HL-60/S4 (cell line): ENCODE measurements at regions not wholly inside any gene's neighbourhood (a gene's known extent, or its start where the extent isn't known, plus 50 kb on each side); places are given as distances from the start of the nearest gene placed in this dataset.
"Not testable (repeated sequence)": the region's sequence is repeated elsewhere in the genome, so short reads cannot be mapped to it uniquely, and the experiment has no call there.

Experiments
- in situ Hi-C: fragments of 300-500 bp; cut with MboI; formaldehyde crosslinking; loops from 2 replicates; pipeline ENCODE4 v1.14.3; 2022; ENCODE audit warnings: low sequenced_read_pairs

DNA sequence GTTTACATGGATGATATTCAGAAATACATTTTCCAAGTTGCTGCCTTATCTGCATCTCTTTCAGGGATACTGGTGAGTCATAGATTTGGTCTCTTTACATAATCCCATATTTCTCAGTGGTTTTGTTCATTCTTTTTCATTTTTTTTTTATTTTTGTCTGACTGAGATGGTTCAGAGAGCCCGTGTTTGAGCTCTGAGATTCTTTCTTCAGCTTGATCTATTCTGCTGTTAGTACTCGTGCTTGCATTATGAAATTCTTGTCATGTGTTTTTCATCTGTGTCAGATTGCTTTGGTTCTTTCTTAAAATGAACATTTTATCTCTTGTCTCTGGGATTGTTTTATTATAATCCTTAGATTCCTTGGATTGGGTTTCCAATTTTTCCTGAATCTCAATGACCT is 317.3 kb downstream of the DOK5 start:
- in situ Hi-C loops = no loop called here

DNA sequence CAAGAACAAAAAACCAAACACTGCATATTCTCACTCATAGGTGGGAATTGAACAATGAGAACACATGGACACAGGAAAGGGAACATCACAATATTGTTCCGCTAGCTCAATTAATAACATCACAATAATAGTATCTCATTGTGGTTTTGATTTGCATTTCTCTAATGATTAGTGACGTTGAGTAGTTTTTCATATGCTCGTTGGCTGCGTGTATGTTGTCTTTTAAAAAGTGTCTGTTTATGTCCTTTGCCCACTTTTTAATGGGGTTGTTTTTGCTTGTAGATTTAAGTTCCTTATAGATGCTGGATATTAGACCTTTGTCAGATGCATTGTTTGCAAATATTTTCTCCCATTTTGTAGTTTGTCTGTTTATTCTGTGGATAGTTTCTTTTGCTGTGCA is 312.9 kb downstream of the DOK5 start:
- in situ Hi-C loops = not testable (repeated sequence)

DNA sequence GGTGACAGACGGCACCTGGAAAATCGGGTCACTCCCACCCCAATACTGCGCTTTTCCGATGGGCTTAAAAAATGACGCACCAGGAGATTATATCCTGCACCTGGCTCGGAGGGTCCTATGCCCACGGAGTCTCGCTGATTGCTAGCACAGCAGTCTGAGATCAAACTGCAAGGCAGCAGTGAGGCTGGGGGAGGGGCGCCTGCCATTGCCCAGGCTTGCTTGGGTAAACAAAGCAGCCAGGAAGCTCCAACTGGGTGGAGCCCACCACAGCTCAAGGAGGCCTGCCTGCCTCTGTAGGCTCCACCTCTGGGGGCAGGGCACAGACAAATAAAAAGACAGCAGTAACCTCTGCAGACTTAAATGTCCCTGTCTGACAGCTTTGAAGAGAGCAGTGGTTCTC is 307.4 kb downstream of the DOK5 start:
- in situ Hi-C loops = not testable (repeated sequence)

DNA sequence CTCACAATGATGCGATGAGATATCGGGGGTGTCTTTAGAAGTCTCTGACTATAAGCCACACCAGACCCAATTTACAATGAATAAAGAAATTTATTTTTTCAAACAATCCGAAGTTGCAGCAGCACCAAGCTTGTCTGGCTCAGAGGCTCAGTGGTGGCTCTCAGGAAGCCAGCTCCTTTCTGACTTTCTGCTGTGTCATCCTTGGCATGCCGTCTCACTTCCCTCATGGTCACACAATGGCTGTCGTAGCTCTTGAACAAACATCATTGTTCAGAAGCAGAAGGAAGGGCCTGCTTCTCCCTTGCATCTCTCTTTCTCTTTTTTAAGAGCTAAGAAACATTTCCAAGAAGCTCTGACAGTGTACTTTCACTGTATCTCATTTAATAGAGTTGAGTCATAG is 299.0 kb downstream of the DOK5 start:
- in situ Hi-C loops = no loop called here

DNA sequence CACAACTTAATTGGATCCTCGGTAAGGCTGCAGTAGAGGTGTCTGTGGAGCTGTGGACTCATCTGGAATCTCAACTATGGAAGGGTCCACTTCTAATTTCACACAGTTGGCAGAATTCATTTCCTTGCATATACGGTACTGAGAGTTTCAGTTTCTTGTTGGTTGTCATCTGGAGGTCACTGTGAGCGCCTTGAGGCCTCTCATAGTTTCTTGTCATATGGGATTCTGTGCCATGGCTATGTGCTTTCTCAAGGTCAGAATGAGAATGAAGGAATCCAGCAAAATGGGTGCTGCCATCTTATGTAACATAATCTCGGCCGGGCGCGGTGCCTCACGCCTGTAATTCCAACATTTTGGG is 298.2 kb downstream of the DOK5 start:
- in situ Hi-C loops = no loop called here

DNA sequence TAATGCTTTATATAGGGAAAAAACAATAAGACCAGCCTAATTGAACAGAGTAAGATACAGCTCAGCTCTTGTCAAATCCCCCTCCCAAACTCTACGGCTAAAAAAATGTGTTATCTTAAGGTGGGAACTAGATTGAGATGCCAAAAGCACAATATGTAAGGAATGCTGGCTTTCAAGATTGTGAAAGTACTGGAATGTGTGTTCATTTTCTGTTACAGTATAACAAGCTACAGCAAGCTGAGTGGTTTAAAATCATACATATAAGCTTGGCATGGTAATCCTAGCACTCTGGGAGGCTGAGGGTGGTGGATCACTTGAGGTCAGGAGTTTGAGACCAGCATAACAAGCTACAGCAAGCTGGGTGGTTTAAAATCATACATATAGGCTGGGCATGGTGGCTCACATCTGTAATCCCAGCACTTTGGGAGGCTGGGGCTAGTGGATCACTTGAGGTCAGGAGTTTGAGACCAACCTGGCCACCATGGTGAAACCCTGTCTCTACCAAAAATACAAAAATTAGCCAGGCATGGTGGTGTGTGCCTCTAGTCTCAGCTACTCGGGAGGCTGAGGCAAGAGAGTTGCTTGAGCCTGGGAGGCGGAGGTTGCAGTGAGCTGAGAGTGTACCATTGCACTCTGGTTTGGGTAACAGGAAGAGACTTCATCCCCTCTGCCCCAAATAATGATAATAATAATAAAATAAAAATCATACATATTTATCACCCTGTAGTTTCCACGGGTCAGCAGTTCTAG is 297.7 kb downstream of the DOK5 start:
- in situ Hi-C loops = no loop called here

DNA sequence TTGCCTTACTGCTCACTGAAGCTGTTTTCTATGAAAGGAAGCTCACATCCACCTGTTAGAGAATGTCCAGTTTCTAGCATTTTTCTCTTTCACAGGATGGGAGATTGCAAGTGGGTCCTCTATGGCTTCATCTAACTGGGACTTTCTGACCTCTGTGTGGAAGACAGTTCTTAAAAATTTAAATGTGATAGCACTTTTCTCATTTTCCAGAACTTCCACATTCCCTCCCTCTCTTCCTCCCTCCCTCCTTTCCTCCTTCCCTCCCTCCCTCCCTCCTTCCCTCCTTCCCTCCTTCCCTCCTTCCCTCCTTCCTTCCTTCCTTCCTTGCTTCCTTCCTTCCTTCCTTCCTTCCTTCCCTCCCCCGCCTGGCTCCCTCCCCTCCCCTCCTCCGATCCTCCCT is 291.1 kb downstream of the DOK5 start:
- in situ Hi-C loops = no loop called here

DNA sequence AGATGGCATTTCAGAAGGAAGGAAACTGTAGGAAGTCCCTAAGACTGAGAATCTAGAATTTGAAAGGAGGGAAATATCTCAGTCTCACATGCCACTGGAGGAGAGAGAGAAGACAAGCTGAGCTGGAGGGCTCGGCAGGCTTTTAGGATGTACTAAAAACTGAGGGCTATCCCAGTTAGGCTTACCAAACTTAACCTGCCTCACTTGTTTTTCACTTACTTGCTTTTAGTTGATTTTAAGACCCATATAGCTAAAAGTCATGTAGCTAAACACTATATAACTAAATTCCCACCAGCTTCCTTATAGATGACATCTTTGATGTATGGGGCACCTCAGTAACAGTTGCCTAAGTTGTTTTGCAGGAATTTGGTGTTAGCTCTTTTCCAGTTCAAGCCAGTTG is 288.0 kb downstream of the DOK5 start:
- in situ Hi-C loops = no loop called here

DNA sequence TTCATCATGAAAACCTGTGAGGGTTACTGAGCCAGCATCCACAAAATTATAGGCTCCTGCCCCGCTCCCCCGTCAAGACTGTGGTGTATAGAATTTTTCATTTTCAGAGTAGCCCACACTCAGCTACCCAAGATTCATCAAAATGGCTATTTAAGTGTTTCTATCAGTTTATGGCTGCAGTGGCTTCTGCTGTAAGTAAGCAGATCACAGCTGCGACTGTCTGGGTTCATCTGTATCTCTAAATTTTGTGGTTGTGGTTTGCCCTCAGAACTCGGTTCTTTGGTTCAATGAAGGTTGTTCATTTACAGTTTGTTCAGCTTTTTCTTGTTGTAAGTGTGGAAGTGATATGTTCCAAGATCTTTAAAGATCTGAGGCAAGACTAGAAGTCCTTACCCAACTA is 284.2 kb downstream of the DOK5 start:
- in situ Hi-C loops = no loop called here

DNA sequence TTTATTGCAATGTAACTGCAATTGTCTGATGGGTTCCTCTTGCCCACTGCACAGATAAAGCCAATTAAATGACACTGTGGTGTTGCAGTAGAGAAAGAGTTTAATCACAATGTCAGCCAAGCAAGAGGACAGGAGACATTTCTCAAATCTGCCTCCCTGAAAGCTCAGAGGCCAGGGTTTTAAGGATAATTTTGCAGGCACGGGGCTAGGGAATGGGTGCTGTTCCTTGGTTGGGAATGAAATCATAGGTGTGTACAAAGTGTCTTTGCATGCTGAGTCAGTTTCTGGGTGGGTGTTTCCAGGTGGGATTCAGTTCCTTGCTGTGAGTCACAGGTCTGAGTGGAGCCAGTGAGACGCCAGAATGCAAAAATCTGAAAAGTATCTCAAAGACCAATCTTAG is 271.4 kb downstream of the DOK5 start:
- in situ Hi-C loops = no loop called here

DNA sequence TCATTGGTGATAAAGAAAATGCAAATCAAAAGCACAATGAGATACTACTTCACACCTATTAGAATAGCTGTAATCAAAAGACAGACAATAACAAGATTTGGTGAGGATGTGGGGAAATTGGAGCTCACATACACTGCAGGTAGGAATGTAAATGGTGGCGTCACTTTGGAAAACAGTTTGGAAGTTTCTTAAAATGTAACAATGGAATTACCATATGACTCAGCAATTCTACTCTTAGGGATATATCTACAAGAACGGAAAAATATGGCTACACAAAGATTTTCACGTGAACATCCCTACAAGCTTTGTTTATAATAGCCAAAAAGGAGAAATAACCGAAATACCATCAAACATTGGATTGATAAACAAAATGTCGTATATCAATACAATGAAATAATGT is 270.4 kb downstream of the DOK5 start:
- in situ Hi-C loops = no loop called here

DNA sequence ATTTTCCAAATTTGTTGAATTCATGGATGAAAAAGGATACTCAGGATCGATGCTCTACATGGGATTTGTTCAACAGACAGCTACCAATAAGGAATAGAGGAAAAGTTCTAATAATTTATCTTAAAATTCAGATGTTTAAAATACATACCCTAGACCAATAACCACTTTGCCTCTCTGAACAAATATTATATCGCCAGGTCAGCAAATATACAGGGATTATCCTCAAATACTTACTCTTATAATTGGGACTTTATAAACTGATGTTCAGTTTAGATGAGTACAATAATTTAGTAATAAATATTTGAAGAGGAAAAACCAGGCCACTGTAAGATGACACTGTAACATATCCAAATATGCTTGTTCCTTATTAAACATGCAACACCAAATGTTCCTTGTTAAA is 268.7 kb downstream of the DOK5 start:
- in situ Hi-C loops = no loop called here

DNA sequence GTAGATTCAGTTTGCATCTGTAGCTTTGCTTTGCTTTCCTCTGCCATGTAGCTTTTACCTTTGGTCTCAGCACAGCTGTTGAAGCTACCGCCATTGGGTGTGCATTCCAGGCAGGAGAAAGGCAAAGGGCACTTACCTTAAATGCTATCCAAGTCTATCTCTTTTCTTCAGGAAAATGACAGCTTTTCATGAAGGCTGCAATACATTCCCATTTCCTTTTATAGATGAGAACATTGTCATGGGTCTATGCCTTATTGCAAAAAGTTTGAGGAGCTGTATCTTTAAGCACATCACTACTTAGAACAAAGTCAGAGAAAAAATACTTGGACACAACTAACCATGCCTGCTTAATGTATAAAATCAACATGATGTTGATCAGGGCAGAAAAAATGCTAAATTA is 266.8 kb downstream of the DOK5 start:
- in situ Hi-C loops = no loop called here

DNA sequence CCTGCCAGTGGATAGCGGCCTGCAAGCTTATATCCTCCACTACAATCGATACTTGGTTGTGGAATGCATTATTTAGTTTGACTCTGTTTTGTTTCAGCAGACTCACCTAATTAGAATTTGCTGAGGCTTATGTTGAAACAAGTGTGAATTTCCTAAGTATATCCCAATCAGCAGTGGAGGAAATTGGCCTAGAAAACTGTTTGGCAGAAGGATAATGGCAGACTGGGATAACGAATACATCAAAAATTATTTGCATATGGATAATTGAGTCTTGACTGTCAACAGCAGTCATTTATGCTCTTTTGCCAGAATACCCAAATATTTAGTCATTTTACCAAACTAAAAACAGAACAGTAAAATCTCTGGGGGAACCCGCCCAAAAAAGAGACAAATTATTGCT is 261.0 kb downstream of the DOK5 start:
- in situ Hi-C loops = no loop called here

DNA sequence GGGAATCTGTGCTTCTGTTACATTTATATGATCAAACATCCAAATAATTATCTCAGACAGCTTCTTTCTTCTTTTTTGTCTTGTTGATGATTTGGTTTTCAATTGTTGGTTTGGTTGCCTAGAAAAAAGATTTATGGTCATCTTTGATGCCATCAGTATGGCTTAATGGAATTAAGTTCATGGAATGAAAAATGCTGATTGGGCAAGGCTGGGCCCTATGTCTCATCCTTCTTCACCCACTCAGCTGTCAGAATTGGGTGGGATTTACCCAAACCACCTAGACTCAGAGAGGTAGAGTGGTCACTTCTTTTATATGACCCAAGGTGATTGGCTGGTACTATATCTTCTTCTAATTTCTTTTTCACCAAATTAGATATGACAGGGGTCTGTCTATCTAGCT is 258.3 kb downstream of the DOK5 start:
- in situ Hi-C loops = no loop called here

DNA sequence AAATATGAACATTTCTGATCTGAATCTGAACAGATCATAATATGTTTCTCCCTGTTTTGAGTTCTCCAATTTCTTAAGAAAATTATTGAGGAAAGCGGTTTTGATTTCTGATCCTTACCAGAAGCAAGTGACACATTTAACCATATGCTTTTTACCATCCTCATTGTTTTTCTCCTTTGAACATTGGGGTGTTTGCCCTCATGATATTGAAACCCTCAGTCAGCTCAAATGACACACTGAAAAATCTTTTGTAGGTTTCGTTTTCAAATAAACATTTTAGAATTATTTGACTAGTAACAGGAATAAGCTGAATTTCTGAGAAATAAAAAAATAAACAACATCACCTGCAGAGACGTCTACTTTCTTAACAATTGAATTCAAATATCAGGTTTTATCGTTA is 252.1 kb downstream of the DOK5 start:
- in situ Hi-C loops = no loop called here

DNA sequence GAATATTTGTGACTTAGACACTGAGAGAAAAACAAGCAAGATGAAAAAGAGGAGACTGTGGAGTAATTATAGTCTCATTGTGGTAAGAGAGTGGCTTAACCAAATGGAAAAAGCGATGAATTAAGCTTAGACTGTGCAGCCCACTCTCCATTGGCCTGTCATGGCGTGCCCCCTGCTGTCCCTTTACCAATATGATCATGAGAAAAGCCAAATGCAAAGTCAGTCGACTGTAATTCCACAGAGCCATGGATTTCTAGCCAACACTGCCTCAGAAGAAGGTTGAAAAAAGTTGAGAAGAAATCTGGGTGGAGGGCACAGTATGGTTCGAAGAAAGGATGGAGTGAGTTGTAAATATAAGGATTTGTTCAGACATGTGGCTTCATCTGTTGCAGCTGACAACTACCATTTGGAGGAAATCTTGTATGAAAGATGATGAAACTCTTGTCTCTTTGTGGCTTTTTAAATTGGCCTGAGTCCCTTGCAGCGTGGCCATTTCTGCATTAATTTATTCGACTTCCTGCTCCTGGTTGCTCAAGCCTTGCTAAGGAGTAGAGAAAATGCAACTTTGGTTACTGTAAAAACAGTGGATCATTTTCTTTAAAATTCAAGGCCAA is 251.4 kb downstream of the DOK5 start:
- in situ Hi-C loops = no loop called here

DNA sequence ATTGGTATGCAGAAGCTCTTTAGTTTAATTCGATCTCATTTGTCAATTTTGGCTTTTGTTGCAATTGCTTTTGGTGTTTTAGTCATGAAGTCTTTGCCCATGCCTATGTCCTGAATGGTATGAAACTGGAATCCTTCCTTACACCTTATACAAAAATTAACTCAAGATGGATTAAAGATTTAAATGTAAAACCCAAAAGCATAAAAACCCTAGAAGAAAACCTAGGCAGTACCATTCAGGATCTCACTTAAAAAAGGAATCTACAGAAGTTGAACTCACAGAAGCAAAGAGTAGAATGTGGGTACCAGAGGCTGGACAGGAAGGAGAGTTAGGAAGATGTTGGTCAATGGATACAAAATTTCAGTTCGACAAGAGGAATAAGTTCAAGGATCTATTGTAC is 249.9 kb downstream of the DOK5 start:
- in situ Hi-C loops = not testable (repeated sequence)

DNA sequence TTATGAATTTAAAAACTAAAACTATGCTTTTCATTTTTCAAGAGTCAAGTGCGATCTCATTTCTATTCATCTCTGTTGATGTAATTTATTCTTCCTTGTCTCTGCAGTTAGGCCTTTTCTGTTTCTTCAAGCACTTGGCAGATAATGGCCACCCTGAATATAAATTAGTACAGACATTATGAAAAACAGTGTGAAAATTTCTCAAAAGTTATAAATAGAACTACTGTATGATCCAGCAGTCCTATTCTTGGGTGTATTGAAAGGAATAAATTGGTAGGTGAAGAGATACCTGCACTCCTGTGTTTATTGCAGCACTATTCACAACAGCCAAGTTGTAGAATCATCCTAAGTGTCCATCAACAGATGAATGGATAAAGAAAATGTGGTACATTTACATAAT is 248.3 kb downstream of the DOK5 start:
- in situ Hi-C loops = no loop called here

DNA sequence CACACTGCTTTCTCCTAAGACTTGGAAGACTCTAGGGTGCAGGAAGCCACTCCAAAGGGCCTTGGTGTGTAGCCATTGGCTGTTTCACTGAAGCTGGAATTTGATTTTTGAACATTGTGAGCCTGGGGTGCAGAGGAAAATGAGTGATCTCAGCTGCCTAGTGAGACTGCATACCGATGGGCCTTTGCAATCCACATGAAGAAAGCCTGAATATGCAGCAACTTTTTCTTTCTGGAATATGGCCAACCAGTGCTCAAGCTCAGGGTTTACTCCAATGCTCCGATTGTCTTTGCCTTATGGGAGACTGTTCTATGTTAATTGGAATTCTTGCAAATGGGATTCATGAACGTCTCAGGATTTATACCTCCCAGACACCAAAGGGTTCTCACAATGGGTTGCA is 242.6 kb downstream of the DOK5 start:
- in situ Hi-C loops = no loop called here

DNA sequence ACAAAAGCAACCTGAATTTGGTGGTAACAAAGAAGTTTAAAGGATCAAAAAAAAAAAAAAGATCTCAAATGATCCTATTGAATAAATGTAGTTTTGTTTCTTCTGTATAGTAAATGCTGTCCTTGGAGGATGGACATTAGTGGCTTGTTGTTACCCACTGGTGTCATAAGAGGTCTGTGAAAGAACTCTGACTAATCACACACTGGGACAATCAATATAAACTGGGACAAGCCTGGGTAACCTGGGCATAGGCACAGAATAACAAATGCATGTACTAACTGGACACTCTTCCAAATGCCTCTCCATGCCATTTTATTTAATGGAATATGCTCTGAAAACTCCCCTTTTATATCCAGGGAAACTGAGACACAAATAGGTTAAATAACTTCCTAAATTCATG is 241.4 kb downstream of the DOK5 start:
- in situ Hi-C loops = no loop called here

DNA sequence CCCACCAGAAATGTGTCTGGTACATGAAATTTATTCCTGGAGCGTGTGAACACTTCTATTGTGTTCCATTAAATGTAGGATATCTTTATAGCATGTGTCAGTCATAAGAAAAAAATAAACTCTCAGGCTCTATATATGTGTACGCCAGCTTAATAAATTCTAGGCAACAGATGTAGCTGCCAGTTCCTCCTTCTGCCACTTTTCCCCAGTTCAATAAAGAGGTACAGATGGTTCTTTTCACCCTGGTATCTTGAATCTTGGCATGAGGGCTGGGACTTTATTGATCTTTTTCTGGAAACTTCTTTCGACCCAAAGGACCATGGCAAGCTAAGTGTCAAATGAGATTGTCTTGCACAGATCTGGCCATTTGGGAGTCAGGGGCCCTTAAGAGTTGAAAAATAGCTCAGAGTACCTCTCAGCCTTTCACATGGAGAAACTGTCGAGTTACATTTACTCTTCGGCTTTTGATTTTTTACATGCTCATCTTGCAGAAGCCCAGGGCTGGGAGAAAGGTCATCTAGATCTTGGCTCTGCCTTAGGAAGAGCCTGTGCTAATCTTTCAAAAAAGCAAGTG is 240.9 kb downstream of the DOK5 start:
- in situ Hi-C loops = no loop called here

DNA sequence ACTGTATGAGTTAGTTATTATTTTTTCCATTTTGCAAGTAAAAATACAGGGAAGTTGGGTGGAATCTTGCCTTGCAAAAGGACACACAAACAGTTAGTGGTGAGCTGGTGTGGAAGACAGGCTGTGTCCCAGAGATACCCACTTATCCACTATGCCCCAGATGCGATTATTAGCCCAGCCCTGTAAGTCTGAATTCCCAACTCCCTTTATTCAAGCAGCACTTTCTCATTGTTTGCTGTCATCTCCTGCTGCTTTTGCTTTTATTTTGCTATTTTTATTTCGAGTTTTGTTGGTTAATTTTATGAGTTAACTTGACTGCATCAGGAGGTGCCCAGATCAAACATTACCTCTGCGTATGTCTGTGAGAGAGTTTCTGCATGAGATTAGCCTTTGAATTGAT is 239.4 kb downstream of the DOK5 start:
- in situ Hi-C loops = no loop called here
